C4-2B (cell line): ENCODE measurements at regions not wholly inside any gene's neighbourhood (a gene's known extent, or its start where the extent isn't known, plus 50 kb on each side); places are given as distances from the start of the nearest gene placed in this dataset.

Source experiments
- ZFX ChIP-seq: fragments of 450-650 bp; IDR thresholded peaks from 2 replicates; pipeline ENCODE4 v1.6.1; 2017
- TF ChIP-seq, protein P1 (sequence below): fragments of 450-650 bp; conservative IDR thresholded peaks from 2 replicates; pipeline ENCODE4 v1.5.1; 2017; ENCODE audit warnings: mild to moderate bottlenecking

- TF ChIP-seq, protein P1, sequence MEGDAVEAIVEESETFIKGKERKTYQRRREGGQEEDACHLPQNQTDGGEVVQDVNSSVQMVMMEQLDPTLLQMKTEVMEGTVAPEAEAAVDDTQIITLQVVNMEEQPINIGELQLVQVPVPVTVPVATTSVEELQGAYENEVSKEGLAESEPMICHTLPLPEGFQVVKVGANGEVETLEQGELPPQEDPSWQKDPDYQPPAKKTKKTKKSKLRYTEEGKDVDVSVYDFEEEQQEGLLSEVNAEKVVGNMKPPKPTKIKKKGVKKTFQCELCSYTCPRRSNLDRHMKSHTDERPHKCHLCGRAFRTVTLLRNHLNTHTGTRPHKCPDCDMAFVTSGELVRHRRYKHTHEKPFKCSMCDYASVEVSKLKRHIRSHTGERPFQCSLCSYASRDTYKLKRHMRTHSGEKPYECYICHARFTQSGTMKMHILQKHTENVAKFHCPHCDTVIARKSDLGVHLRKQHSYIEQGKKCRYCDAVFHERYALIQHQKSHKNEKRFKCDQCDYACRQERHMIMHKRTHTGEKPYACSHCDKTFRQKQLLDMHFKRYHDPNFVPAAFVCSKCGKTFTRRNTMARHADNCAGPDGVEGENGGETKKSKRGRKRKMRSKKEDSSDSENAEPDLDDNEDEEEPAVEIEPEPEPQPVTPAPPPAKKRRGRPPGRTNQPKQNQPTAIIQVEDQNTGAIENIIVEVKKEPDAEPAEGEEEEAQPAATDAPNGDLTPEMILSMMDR: no peak
- no peak for TF ChIP-seq ZFX
These were observed 218.4 kb upstream of the LRTM1 start for GRCh38 chr3:55146216-55146615.
